ENCODE measurements at regions not wholly inside any gene's neighbourhood (a gene's known extent, or its start where the extent isn't known, plus 50 kb on each side); places are given as distances from the start of the nearest gene placed in this dataset.

DNA sequence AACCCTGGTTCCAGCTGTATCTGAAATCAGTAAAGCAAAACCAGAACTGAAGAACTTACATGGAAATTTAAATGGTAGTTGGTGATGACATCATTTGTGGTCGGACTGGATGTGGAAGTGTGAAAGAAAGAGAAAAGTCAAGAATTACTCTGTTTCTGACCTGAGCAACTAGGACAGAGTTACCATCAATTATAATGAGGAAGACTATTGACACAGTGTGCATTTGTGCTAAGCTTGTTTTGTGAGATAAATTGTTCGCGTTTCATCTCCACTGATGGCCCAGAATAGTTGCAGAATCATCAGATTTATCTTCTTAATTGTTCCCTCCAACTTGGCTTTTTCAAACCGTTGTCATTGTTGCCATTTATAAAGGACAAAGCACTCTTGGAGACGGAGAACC lies 410.6 kb upstream of the DEPDC1 start:
- TF ChIP-seq EP300 (IDR thresholded peaks at IDR 0.05) = no peak
- TF ChIP-seq, protein P1, sequence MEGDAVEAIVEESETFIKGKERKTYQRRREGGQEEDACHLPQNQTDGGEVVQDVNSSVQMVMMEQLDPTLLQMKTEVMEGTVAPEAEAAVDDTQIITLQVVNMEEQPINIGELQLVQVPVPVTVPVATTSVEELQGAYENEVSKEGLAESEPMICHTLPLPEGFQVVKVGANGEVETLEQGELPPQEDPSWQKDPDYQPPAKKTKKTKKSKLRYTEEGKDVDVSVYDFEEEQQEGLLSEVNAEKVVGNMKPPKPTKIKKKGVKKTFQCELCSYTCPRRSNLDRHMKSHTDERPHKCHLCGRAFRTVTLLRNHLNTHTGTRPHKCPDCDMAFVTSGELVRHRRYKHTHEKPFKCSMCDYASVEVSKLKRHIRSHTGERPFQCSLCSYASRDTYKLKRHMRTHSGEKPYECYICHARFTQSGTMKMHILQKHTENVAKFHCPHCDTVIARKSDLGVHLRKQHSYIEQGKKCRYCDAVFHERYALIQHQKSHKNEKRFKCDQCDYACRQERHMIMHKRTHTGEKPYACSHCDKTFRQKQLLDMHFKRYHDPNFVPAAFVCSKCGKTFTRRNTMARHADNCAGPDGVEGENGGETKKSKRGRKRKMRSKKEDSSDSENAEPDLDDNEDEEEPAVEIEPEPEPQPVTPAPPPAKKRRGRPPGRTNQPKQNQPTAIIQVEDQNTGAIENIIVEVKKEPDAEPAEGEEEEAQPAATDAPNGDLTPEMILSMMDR (IDR thresholded peaks at IDR 0.05) = no peak
